ENCODE measurements at regions not wholly inside any gene's neighbourhood (a gene's known extent, or its start where the extent isn't known, plus 50 kb on each side); places are given as distances from the start of the nearest gene placed in this dataset.
A peak's percentile ranks its signal among the peaks of the same experiment; 100 is the strongest.

- H3K27ac ChIP-seq: no peak overlapping the region
- TF ChIP-seq CTCF (conservative IDR thresholded peaks at IDR 0.05) (peak; percentile 15; the same call in 1 of the 2 replicates), ZFX (IDR thresholded peaks at IDR 0.05) (no peak)
Observed at GRCh38 chr1:82565546-82565945, 764.8 kb downstream of the ADGRL2 start.

GRCh38 chr1:82565146-82565545 lies 764.4 kb downstream of the ADGRL2 start:
- H3K27ac ChIP-seq: no peak overlapping the region
- TF ChIP-seq ZFX (IDR thresholded peaks at IDR 0.05) (no peak), CTCF (conservative IDR thresholded peaks at IDR 0.05) (peak; percentile 31)

GRCh38 chr1:82564333-82564732 lies 763.6 kb downstream of the ADGRL2 start:
- no peak for TF ChIP-seq CTCF (conservative IDR thresholded peaks at IDR 0.05)
- TF ChIP-seq ZFX (IDR thresholded peaks at IDR 0.05): no peak
- no peak overlapping the region for H3K27ac ChIP-seq

- no peak for TF ChIP-seq ZFX (IDR thresholded peaks at IDR 0.05)
- no peak for TF ChIP-seq CTCF (conservative IDR thresholded peaks at IDR 0.05)
Observed at GRCh38 chr1:82562448-82562847, 761.7 kb downstream of the ADGRL2 start.

GRCh38 chr1:82560566-82560965 lies 759.8 kb downstream of the ADGRL2 start:
- no peak overlapping the region for H3K27ac ChIP-seq
- no peak for TF ChIP-seq ZFX (IDR thresholded peaks at IDR 0.05)
- no peak for TF ChIP-seq CTCF (conservative IDR thresholded peaks at IDR 0.05)

More at GRCh38 chr1:82562448-82562847, 761.7 kb downstream of the ADGRL2 start:
- H3K27ac ChIP-seq: no peak overlapping the region

GRCh38 chr1:82555501-82555900 lies 754.8 kb downstream of the ADGRL2 start:
- no peak overlapping the region for H3K27ac ChIP-seq
- TF ChIP-seq CTCF (conservative IDR thresholded peaks at IDR 0.05) (no peak), ZFX (IDR thresholded peaks at IDR 0.05) (no peak)

GRCh38 chr1:82549841-82550240 lies 749.1 kb downstream of the ADGRL2 start:
- H3K27ac ChIP-seq: no peak overlapping the region
- TF ChIP-seq CTCF (conservative IDR thresholded peaks at IDR 0.05) (no peak), ZFX (IDR thresholded peaks at IDR 0.05) (no peak)

Measured in C4-2B (cell line).